Epithelial cell of esophagus (primary cell): ENCODE measurements at regions not wholly inside any gene's neighbourhood (a gene's known extent, or its start where the extent isn't known, plus 50 kb on each side); places are given as distances from the start of the nearest gene placed in this dataset.

Experiments used
- DNase-seq: peaks from one replicate; pipeline ENCODE4 v3.0.0; 2010; ENCODE audit warnings: low read depth
- H3K4me3 ChIP-seq: 2 replicates; pipeline ENCODE4 v1.5.1; 2011; ENCODE audit warnings: mild to moderate bottlenecking, low read length, control low read depth
- TF ChIP-seq, protein P1 (sequence below): IDR thresholded peaks from 2 replicates; pipeline ENCODE4 v1.5.1; 2011; ENCODE audit warnings: low read depth, mild to moderate bottlenecking, low read length, control low read depth, inconsistent platforms; ENCODE audit not compliant: insufficient read depth; ENCODE audit errors: missing control alignments

DNA sequence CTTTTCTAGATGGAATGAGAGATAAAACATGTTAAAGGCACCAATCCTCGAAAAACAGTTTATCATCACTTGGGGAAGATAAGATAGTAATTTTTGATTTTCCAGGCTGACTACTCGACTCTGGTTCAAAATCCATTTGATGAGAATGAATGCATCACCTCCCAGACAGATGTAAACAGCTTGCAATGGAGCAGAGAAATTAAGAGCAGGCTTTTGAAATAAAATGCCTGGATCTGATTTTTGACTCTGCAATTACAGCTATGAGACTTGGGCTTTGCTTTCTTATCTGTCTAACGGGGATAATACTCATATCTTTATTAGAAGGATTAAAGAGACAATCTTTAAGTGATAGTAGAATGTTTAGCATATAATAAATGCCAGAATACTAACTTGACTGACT, 1148.9 kb downstream of the OLFM4 start:
- TF ChIP-seq, protein P1, sequence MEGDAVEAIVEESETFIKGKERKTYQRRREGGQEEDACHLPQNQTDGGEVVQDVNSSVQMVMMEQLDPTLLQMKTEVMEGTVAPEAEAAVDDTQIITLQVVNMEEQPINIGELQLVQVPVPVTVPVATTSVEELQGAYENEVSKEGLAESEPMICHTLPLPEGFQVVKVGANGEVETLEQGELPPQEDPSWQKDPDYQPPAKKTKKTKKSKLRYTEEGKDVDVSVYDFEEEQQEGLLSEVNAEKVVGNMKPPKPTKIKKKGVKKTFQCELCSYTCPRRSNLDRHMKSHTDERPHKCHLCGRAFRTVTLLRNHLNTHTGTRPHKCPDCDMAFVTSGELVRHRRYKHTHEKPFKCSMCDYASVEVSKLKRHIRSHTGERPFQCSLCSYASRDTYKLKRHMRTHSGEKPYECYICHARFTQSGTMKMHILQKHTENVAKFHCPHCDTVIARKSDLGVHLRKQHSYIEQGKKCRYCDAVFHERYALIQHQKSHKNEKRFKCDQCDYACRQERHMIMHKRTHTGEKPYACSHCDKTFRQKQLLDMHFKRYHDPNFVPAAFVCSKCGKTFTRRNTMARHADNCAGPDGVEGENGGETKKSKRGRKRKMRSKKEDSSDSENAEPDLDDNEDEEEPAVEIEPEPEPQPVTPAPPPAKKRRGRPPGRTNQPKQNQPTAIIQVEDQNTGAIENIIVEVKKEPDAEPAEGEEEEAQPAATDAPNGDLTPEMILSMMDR, result no peak
- no peak overlapping the region for H3K4me3 ChIP-seq
- DNase-seq, result no peak

DNA sequence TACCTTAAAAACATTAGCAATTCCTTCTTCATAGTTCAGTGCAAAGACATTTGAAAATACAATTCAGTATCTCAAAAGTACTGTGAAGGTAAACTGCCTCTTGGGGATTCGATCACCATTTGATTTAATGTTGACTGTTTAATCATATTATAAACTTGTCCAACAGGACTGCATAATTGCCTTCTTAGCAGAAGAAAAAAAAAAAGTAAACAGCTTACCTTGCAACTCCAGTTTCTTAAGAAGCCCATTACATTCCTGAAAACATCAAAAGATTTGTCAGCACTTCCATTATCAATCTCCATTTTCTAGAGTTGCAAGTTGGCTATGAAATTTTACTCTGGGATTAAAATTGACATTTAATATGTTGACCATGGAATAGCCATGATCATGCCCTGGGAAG, 1154.6 kb downstream of the OLFM4 start:
- DNase-seq, result peak; percentile 2
- no peak overlapping the region for H3K4me3 ChIP-seq
- TF ChIP-seq, protein P1, result no peak

DNA sequence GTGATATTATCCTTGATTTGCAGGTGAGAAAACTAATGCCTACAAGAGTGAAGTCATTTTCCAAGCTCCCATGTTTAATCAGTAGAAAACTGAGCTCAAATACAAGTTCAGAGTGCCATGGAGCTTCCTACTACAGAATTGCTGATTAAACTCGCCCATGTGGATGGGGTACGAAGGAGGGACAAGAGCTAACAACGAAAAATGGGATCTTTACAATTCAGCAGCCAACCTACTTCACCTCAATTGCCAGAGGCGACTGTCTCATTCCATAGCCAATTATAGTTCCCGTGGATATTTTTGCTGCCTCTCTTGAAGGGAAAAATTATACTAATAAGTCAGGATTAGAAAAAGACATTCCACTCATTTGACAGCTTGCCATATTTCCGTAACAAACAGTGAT, 1155.1 kb downstream of the OLFM4 start:
- TF ChIP-seq, protein P1, result no peak
- DNase-seq, result no peak
- no peak overlapping the region for H3K4me3 ChIP-seq

DNA sequence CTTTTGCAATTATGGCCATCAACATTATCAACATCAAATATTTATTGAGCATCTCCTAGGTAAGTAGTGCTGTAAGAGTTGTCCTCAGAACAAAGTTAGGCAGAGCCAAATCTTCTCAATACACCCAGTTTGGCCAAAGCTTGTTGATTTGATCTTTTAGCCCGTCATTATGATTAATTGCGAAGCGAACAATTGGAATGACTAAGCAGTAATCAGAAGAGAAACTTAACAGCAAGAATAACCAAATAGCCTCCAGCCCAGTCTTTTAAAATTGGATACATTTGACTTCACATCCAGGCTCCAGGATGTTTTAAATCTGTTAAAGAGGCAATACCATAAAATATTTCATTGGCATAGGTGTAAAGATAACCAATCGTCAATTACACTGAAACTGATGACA, 1156.0 kb downstream of the OLFM4 start:
- TF ChIP-seq, protein P1, result no peak
- no peak overlapping the region for H3K4me3 ChIP-seq
- DNase-seq, result no peak

DNA sequence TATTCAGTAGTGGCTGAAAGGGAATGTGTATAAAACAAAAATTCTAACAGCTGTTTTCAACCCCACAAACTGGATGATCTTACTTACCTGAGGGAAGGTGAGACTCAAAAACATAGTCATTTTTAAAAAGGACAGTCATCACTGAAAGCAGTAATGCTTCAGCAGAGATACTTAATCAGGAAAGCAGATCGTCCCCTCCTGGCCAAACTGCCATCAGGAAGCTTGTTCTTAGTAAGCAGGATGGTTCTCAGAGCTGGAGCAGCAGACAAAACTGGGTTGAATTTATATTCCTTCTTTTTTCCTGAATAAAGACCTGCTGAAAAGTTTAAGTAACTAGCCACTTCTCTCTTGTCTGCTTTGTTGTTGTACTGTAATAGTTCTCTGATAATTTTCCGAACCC, 1156.5 kb downstream of the OLFM4 start:
- TF ChIP-seq, protein P1, result no peak
- H3K4me3 ChIP-seq, result no peak overlapping the region
- DNase-seq, result no peak

DNA sequence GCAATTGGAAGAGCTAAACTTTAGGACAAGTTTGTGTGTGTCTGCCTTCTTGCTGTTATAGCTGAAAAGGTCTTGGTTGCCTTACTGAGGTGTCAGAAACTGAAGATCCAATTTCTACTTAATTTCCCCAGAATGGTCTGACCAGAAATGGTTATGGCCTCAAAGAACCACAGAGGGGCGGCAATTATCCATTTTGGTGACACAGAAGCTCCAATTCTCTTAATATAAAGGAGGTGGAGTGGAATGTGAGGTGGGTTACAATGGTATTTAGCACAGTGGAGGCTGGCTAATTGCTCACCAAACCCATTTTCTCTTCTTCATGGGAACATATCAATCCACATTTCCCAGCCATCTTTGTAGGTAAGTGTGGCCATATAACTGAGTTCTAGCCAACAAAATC, 1157.2 kb downstream of the OLFM4 start:
- TF ChIP-seq, protein P1, result peak; percentile 21
- no peak overlapping the region for H3K4me3 ChIP-seq
- DNase-seq, result peak; percentile 9

DNA sequence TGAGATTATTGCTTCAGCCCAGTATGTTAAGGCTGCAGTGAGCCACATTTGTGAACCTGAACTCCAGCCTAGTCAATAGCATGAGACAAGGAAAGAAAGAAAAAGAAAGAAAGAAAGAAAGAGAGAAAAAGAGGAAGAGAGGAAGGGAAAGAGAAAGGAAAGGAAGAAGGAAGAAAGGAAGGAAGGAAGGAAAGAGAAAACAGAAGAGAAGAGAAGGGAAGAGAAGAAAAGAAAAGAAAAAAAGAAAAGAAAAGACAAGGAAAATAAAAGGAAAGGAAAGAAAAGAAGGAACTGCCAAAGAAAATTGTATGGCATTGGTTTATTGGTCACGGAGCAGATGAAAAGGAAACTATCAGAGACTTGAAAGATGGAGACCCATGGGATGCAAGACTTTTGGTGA, 1158.8 kb downstream of the OLFM4 start:
- TF ChIP-seq, protein P1, result no peak
- no peak for DNase-seq
- no peak overlapping the region for H3K4me3 ChIP-seq
